ENCODE measurements at regions not wholly inside any gene's neighbourhood (a gene's known extent, or its start where the extent isn't known, plus 50 kb on each side); places are given as distances from the start of the nearest gene placed in this dataset.

GRCh38 chr2:56034258-56034657, 110.7 kb upstream of the EFEMP1 start:
- Histone ChIP-seq H3K27ac (ENCODE audit: poor library complexity, severe bottlenecking) (no peak overlapping the region), H3K4me3 (ENCODE audit: severe bottlenecking) (no peak overlapping the region), H3K27me3 (ENCODE audit: insufficient read depth, poor library complexity, severe bottlenecking) (no peaks in the 10 kb centered on the region), H3K9me3 (ENCODE audit: severe bottlenecking) (no peaks in the 10 kb centered on the region), H3K36me3 (ENCODE audit: low read depth) (no peaks in the 10 kb centered on the region), H3K4me1 (ENCODE audit: insufficient read depth, poor library complexity, severe bottlenecking) (no peaks in the 10 kb centered on the region)
- peak; percentile 74 for ATAC-seq (ENCODE audit: low read depth)
- TF ChIP-seq, protein P1, sequence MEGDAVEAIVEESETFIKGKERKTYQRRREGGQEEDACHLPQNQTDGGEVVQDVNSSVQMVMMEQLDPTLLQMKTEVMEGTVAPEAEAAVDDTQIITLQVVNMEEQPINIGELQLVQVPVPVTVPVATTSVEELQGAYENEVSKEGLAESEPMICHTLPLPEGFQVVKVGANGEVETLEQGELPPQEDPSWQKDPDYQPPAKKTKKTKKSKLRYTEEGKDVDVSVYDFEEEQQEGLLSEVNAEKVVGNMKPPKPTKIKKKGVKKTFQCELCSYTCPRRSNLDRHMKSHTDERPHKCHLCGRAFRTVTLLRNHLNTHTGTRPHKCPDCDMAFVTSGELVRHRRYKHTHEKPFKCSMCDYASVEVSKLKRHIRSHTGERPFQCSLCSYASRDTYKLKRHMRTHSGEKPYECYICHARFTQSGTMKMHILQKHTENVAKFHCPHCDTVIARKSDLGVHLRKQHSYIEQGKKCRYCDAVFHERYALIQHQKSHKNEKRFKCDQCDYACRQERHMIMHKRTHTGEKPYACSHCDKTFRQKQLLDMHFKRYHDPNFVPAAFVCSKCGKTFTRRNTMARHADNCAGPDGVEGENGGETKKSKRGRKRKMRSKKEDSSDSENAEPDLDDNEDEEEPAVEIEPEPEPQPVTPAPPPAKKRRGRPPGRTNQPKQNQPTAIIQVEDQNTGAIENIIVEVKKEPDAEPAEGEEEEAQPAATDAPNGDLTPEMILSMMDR (IDR thresholded peaks at IDR 0.05; ENCODE audit: poor library complexity, severe bottlenecking), result no peak
- no peak for DNase-seq (ENCODE audit: low spot score)

GRCh38 chr2:56040189-56040588, 116.6 kb upstream of the EFEMP1 start:
- H3K27ac ChIP-seq (ENCODE audit: poor library complexity, severe bottlenecking), result no peak overlapping the region
- H3K27me3 ChIP-seq (ENCODE audit: insufficient read depth, poor library complexity, severe bottlenecking), result no peaks in the 10 kb centered on the region
- H3K36me3 ChIP-seq (ENCODE audit: low read depth), result no peaks in the 10 kb centered on the region
- H3K4me3 ChIP-seq (ENCODE audit: severe bottlenecking), result no peak overlapping the region
- no peaks in the 10 kb centered on the region for H3K9me3 ChIP-seq (ENCODE audit: severe bottlenecking)
- ATAC-seq (ENCODE audit: low read depth), result no peak
- no peak for DNase-seq (ENCODE audit: low spot score)
- TF ChIP-seq, protein P1 (IDR thresholded peaks at IDR 0.05; ENCODE audit: poor library complexity, severe bottlenecking), result no peak
- H3K4me1 ChIP-seq (ENCODE audit: insufficient read depth, poor library complexity, severe bottlenecking), result no peaks in the 10 kb centered on the region

GRCh38 chr2:56040834-56041233, 117.3 kb upstream of the EFEMP1 start:
- TF ChIP-seq, protein P1 (IDR thresholded peaks at IDR 0.05; ENCODE audit: poor library complexity, severe bottlenecking), result no peak
- peak; percentile 27; the same call in 1 of the 3 replicates for ATAC-seq (ENCODE audit: low read depth)
- no peak overlapping the region for H3K27ac ChIP-seq (ENCODE audit: poor library complexity, severe bottlenecking)
- H3K4me3 ChIP-seq (ENCODE audit: severe bottlenecking), result no peak overlapping the region
- H3K27me3 ChIP-seq (ENCODE audit: insufficient read depth, poor library complexity, severe bottlenecking), result no peaks in the 10 kb centered on the region
- no peaks in the 10 kb centered on the region for H3K36me3 ChIP-seq (ENCODE audit: low read depth)
- H3K9me3 ChIP-seq (ENCODE audit: severe bottlenecking), result no peaks in the 10 kb centered on the region
- no peak for DNase-seq (ENCODE audit: low spot score)
- H3K4me1 ChIP-seq (ENCODE audit: insufficient read depth, poor library complexity, severe bottlenecking), result no peaks in the 10 kb centered on the region

- Histone ChIP-seq H3K9me3 (ENCODE audit: severe bottlenecking) (no peaks in the 10 kb centered on the region), H3K4me1 (ENCODE audit: insufficient read depth, poor library complexity, severe bottlenecking) (no peaks in the 10 kb centered on the region), H3K36me3 (ENCODE audit: low read depth) (no peaks in the 10 kb centered on the region), H3K4me3 (ENCODE audit: severe bottlenecking) (no peak overlapping the region), H3K27ac (ENCODE audit: poor library complexity, severe bottlenecking) (no peak overlapping the region), H3K27me3 (ENCODE audit: insufficient read depth, poor library complexity, severe bottlenecking) (no peaks in the 10 kb centered on the region)
- TF ChIP-seq, protein P1 (IDR thresholded peaks at IDR 0.05; ENCODE audit: poor library complexity, severe bottlenecking), result no peak
- ATAC-seq (ENCODE audit: low read depth) (no peak), DNase-seq (ENCODE audit: low spot score) (no peak)
These were observed 123.6 kb upstream of the EFEMP1 start for GRCh38 chr2:56047136-56047535.

GRCh38 chr2:56049233-56049845, 125.8 kb upstream of the EFEMP1 start:
- Histone ChIP-seq H3K4me1 (ENCODE audit: insufficient read depth, poor library complexity, severe bottlenecking) (no peaks in the 10 kb centered on the region), H3K36me3 (ENCODE audit: low read depth) (no peaks in the 10 kb centered on the region), H3K4me3 (ENCODE audit: severe bottlenecking) (no peak overlapping the region), H3K27ac (ENCODE audit: poor library complexity, severe bottlenecking) (no peak overlapping the region), H3K27me3 (ENCODE audit: insufficient read depth, poor library complexity, severe bottlenecking) (no peaks in the 10 kb centered on the region), H3K9me3 (ENCODE audit: severe bottlenecking) (no peaks in the 10 kb centered on the region)
- TF ChIP-seq, protein P1 (IDR thresholded peaks at IDR 0.05; ENCODE audit: poor library complexity, severe bottlenecking), result no peak
- ATAC-seq (ENCODE audit: low read depth), result no peak
- no peak for DNase-seq (ENCODE audit: low spot score)
